Thymus (tissue), 11 donors: ENCODE measurements at regions not wholly inside any gene's neighbourhood (a gene's known extent, or its start where the extent isn't known, plus 50 kb on each side); places are given as distances from the start of the nearest gene placed in this dataset.

Source experiments
- DNase-seq, 9 donors: peaks; one replicate each; pipeline ENCODE4 v3.0.0-alpha.2; 2013; ENCODE audit warnings: low spot score in 9 of 9, low read depth in 6 of 9, missing footprints in 1 of 9
- H3K27ac ChIP-seq, 2 donors: one replicate each; pipeline ENCODE4 v1.5.1; 2013; ENCODE audit warnings: control low read depth in 1 of 2, low read depth in 1 of 2, low read length in 1 of 2, mild to moderate bottlenecking in 1 of 2, moderate library complexity in 1 of 2
- H3K27me3 ChIP-seq, 2 donors: one replicate each; pipeline ENCODE4 v1.5.1; 2013; ENCODE audit warnings: low read length in 1 of 2; ENCODE audit not compliant: control insufficient read depth in 2 of 2, insufficient read depth in 1 of 2
- H3K36me3 ChIP-seq, 2 donors: one replicate each; pipeline ENCODE4 v1.5.1; 2013; ENCODE audit warnings: low read length in 1 of 2, mild to moderate bottlenecking in 1 of 2, moderate library complexity in 1 of 2; ENCODE audit not compliant: control insufficient read depth in 2 of 2, insufficient read depth in 2 of 2
- H3K4me1 ChIP-seq, 2 donors: one replicate each; pipeline ENCODE4 v1.5.1; 2013; ENCODE audit warnings: low read length in 2 of 2; ENCODE audit not compliant: control insufficient read depth in 2 of 2, insufficient read depth in 2 of 2
- H3K4me3 ChIP-seq, 2 donors: one replicate each; pipeline ENCODE4 v1.5.1; 2013; ENCODE audit warnings: low read length in 2 of 2, control low read depth in 1 of 2, mild to moderate bottlenecking in 1 of 2
- H3K9me3 ChIP-seq, 2 donors: one replicate each; pipeline ENCODE4 v1.5.1; 2013; ENCODE audit warnings: low read length in 1 of 2, mild to moderate bottlenecking in 1 of 2; ENCODE audit not compliant: control insufficient read depth in 2 of 2, insufficient read depth in 1 of 2
- WGBS: extraction: QIAGEN DNeasy Blood & Tissue Kit; methylation state at CpG from one replicate; pipeline ENCODE4 v1.1.7; 2013; 5-methylcytosine and 5-hydroxymethylcytosine counted together
- donor health status: healthy.

GRCh38 chr1:198917226-198917625 is 278.4 kb downstream of the PTPRC start:
- no peaks in the 10 kb centered on the region for H3K9me3 ChIP-seq
- no peaks in the 10 kb centered on the region for H3K27me3 ChIP-seq
- H3K27ac ChIP-seq = no peak overlapping the region
- no peak for DNase-seq
- WGBS = 15% methylated on average over 2 of the region's 2 CpGs
- H3K4me1 ChIP-seq = peaks cover 26 to 41% of the 10 kb centered on the region in 2 donors
- no peak overlapping the region for H3K4me3 ChIP-seq
- H3K36me3 ChIP-seq = peaks cover 0 to 73% of the 10 kb centered on the region in 2 donors

- H3K4me1 ChIP-seq = peaks cover 32 to 39% of the 10 kb centered on the region in 2 donors
- H3K9me3 ChIP-seq = no peaks in the 10 kb centered on the region
- peaks cover 0 to 68% of the 10 kb centered on the region in 2 donors for H3K36me3 ChIP-seq
- no peaks in the 10 kb centered on the region for H3K27me3 ChIP-seq
- H3K27ac ChIP-seq = no peak overlapping the region
- no peak for DNase-seq
- no peak overlapping the region for H3K4me3 ChIP-seq
- WGBS = 58% methylated on average over 5 of the region's 5 CpGs
Measured at GRCh38 chr1:198918920-198919319, 280.1 kb downstream of the PTPRC start.

DNA sequence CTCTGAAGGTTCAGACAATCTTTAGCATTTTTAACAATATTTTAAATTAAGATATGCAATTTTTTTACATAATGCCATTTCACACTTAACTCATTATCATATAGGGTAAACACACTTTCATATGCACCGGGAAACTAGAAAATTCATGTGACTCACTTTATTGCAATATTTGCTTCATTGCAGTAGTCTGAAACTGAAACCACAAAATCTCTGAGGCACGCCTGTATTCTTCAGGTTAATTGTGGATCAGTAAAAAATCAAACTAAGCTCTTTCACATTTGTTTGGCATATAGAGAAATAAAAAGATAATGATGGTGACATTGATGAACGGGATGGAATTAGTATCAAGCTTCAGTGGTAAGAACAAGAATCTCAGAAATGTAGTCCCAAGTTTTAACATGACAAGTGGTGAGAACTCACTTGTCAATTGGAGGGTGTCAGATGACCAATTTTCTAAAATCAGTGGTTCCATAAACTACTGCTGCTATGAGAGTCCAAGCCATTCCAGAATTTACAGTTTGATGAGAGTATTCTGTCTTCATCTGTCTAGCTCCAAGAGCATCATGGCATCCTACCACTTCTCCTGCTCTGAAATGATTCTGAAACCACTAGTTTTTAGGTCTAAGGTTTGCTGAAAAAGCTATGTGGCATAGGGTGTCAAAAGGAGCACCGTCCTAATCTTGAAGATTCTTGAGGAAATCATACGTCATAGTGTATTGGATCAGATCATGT is 281.0 kb downstream of the PTPRC start:
- H3K4me1 ChIP-seq = peaks cover 29 to 33% of the 10 kb centered on the region in 2 donors
- H3K9me3 ChIP-seq = no peaks in the 10 kb centered on the region
- H3K4me3 ChIP-seq = peak overlapping the region in 1 of 2 donors; percentile 23
- peaks cover 0 to 65% of the 10 kb centered on the region in 2 donors for H3K36me3 ChIP-seq
- DNase-seq = peak in 1 of 9 donors; percentile 56
- H3K27me3 ChIP-seq = no peaks in the 10 kb centered on the region
- 13% methylated on average over 5 of the region's 5 CpGs for WGBS
- H3K27ac ChIP-seq = peak overlapping the region; percentile 2 to 88

DNA sequence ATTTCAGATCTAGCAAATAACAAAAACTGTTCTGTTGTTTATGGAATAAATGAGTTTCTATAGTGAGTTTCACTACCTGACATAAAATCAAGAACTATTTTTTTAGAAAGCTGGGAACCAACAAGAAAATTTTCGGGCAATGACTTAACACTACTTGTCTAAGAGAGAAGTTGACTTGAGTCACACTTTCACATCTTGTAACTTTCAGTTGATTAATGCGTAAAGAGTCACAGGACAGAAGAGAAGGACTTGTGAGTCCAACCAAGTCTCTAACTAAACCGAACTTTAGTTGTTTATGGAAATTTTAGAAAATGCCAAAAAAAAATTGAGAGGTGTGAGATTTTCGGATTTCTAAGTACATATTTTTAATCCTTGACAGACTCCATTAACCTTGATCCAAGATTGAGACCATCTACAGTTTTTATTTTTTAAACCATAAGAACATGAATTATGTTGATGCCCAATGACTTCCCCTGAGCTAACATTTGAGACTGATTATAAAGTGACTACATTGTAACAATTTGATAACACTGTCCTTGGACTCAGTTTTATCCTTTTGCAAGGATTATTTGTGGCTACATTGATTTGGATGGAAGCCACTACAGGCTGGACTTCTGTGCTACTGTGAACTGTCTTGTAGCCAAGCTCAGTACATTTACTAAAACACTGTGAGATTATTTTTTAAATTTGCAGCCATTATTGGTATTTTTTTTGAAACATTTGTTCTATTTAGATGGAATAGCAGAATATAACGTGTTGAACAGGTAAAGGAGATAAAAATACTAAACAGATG is 284.0 kb downstream of the PTPRC start:
- no peaks in the 10 kb centered on the region for H3K9me3 ChIP-seq
- H3K4me1 ChIP-seq = peaks cover 23 to 24% of the 10 kb centered on the region in 2 donors
- no peak overlapping the region for H3K4me3 ChIP-seq
- H3K27me3 ChIP-seq = no peaks in the 10 kb centered on the region
- 52% methylated on average over 5 of the region's 5 CpGs for WGBS
- H3K36me3 ChIP-seq = peaks cover 0 to 48% of the 10 kb centered on the region in 2 donors
- DNase-seq = peak in 1 of 9 donors; percentile 54
- peak overlapping the region in 1 of 2 donors; percentile 32 for H3K27ac ChIP-seq

- no peaks in the 10 kb centered on the region for H3K9me3 ChIP-seq
- H3K27me3 ChIP-seq = no peaks in the 10 kb centered on the region
- H3K36me3 ChIP-seq = peaks cover 0 to 36% of the 10 kb centered on the region in 2 donors
- H3K27ac ChIP-seq = no peak overlapping the region
- no peak for DNase-seq
- WGBS = 38% methylated on average over 1 of the region's 1 CpG
- no peak overlapping the region for H3K4me3 ChIP-seq
- peaks cover 18 to 20% of the 10 kb centered on the region in 2 donors for H3K4me1 ChIP-seq
Measured at GRCh38 chr1:198923993-198924392, 285.2 kb downstream of the PTPRC start.

DNA sequence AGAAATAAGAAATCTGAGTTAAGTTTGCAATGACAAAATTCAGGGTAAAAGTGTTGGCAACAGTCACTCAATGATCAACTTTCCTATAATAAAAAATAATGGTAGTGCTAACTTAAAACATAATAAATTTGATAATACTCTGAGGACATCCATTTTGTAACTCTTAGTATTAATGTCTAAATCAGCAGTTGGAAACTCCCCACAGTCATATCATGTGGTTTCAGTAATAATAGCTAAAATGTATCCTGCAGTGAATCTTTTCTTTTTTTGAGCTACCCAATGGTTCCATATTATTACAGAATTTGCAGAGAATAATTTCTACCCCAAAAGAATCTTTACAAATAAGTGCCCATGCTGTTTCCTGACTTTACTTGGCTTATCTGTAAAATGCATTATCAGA is 286.7 kb downstream of the PTPRC start:
- no peak for DNase-seq
- no peaks in the 10 kb centered on the region for H3K9me3 ChIP-seq
- H3K4me3 ChIP-seq = peak overlapping the region in 1 of 2 donors; percentile 7
- H3K27me3 ChIP-seq = no peaks in the 10 kb centered on the region
- H3K36me3 ChIP-seq = peaks cover 0 to 22% of the 10 kb centered on the region in 2 donors
- no peak overlapping the region for H3K27ac ChIP-seq
- peaks cover 10 to 11% of the 10 kb centered on the region in 2 donors for H3K4me1 ChIP-seq

DNA sequence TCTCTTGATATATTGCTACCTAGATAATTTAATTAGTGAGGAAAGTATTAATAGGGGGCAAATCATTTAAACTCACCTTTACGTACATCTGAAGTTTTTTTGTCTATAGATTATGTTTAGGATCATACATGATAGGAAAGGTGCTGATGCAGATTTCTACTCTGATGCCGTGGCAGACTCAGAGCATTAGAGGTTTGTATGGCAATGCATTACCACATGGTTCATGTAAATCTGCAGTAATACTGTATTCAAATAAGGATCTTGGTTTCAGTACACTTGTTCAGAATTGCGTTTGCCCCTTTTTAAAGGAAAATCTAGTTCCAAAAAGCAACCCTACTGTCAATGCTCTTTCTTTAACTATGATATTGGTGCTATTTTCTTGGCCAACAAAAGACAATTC is 288.3 kb downstream of the PTPRC start:
- 7% methylated on average over 3 of the region's 3 CpGs for WGBS
- Histone ChIP-seq H3K27me3 (no peaks in the 10 kb centered on the region), H3K4me3 (peak overlapping the region; percentile 4 to 45), H3K4me1 (peaks cover 2 to 7% of the 10 kb centered on the region in 2 donors), H3K27ac (peak overlapping the region in 1 of 2 donors; percentile 38), H3K36me3 (peaks cover 0 to 14% of the 10 kb centered on the region in 2 donors), H3K9me3 (no peaks in the 10 kb centered on the region)
- peak in 2 of 9 donors; percentile 31 to 64 for DNase-seq

GRCh38 chr1:198929111-198929604 is 290.3 kb downstream of the PTPRC start:
- H3K4me1 ChIP-seq = no peaks in the 10 kb centered on the region
- WGBS = 9% methylated on average over 4 of the region's 4 CpGs
- H3K4me3 ChIP-seq = peak overlapping the region; percentile 49 to 57

More at GRCh38 chr1:198929111-198929604, 290.3 kb downstream of the PTPRC start:
- no peaks in the 10 kb centered on the region for H3K27me3 ChIP-seq
- no peaks in the 10 kb centered on the region for H3K9me3 ChIP-seq
- peak in 2 of 9 donors; percentile 38 to 69 for DNase-seq
- peaks cover 0 to 3% of the 10 kb centered on the region in 2 donors for H3K36me3 ChIP-seq
- H3K27ac ChIP-seq = peak overlapping the region; percentile 51 to 70
